NCI-H774 (cell line): ENCODE measurements at regions not wholly inside any gene's neighbourhood (a gene's known extent, or its start where the extent isn't known, plus 50 kb on each side); places are given as distances from the start of the nearest gene placed in this dataset.
"Not testable (repeated sequence)": the region's sequence is repeated elsewhere in the genome, so short reads cannot be mapped to it uniquely, and the experiment has no call there.

Experiments
- DNase-seq: peaks from one replicate; lab custom pipeline; 2025; lab: John Stamatoyannopoulos, UW

- no peak for DNase-seq
Observed at GRCh38 chr9:85204176-85204575, 534.6 kb downstream of the NTRK2 start.

GRCh38 chr9:85202596-85202995 lies 533.1 kb downstream of the NTRK2 start:
- no peak for DNase-seq

DNA sequence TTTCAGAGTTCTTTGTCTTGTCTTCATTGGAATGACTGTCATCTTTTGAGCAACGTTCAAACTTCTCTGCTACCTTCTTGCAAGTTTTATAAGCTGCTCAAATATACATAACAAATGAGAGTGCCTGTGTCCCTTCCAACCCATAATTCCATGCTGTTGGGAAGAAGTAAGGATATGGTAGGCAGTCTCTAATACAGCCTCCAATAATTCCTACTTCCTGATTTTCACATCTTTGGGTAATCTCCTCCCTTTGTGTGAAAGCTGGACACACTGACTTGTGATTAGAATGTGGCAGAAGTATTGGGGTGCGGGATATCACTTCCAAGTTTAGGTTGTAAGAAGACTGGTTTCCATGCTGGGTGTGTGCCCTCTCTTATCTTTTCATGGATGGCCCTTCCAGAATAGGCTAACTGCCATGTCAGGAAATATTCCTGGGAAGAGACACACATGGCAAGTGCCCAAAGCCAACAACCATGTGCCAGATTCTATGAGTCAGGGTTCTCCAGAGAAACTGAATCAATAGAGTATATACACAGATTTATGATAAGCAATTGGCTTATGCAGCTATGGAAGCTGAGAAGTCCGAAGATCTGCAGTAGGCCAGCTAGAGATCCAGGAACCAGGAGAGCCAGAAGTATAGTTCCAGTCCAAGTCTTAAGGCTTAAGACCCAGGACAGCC lies 531.3 kb downstream of the NTRK2 start:
- DNase-seq: no peak

GRCh38 chr9:85199866-85200495 lies 530.5 kb downstream of the NTRK2 start:
- no peak for DNase-seq

DNA sequence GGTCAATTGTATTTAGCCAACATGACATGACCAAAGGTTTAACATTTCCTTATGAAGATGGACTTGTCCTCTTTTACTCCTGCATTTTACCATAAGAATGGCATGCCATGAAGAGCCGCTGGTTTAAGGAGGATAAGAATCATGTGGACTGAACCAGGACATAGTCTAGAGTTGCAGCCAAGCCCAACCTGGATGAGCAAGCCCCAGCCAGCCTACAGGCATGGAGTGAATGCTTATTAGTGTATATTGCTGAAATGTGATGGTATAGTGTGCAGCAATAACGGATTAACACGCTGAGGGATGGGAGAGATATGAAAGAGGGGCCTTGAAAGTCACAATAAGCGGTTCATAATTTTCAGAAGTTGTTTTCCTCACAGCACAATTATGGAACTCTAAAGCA lies 523.2 kb downstream of the NTRK2 start:
- no peak for DNase-seq

- DNase-seq: no peak
Observed at GRCh38 chr9:85186218-85186585, 516.7 kb downstream of the NTRK2 start.

GRCh38 chr9:85185486-85186217 lies 516.1 kb downstream of the NTRK2 start:
- DNase-seq: no peak

- DNase-seq: no peak
Observed at GRCh38 chr9:85182383-85182782, 512.9 kb downstream of the NTRK2 start.

GRCh38 chr9:85178474-85178873 lies 508.9 kb downstream of the NTRK2 start:
- peak; percentile 8 for DNase-seq

DNA sequence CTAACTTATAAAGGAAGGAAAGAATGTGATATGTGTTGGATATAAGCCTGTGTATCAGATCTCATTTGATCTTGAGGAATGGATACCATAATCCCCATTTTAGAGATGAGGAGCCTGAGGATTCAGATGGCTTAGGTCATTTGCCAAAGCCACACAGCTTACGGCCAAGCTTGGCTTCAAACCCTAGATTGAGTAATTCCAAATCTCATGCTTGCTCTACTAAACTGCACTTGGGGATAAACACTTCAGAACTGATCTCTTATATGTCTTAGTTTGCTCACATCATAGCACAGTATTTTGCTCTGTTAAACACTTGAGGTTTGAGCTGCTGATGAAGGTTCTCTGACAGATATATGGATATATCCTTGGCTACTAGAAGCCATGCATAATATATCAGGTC lies 504.4 kb downstream of the NTRK2 start:
- DNase-seq: no peak

GRCh38 chr9:85172001-85172978 lies 502.8 kb downstream of the NTRK2 start:
- DNase-seq: no peak

GRCh38 chr9:85171163-85171562 lies 501.6 kb downstream of the NTRK2 start:
- no peak for DNase-seq

GRCh38 chr9:85168412-85168811 lies 498.9 kb downstream of the NTRK2 start:
- no peak for DNase-seq

- DNase-seq: no peak
Observed at GRCh38 chr9:85167146-85167545, 497.6 kb downstream of the NTRK2 start.

- no peak for DNase-seq
Observed at GRCh38 chr9:85163825-85164224, 494.3 kb downstream of the NTRK2 start.

- DNase-seq: no peak
Observed at GRCh38 chr9:85163415-85163814, 493.9 kb downstream of the NTRK2 start.

- no peak for DNase-seq
Observed at GRCh38 chr9:85162822-85163221, 493.3 kb downstream of the NTRK2 start.

GRCh38 chr9:85160944-85161343 lies 491.4 kb downstream of the NTRK2 start:
- DNase-seq: not testable (repeated sequence)

DNA sequence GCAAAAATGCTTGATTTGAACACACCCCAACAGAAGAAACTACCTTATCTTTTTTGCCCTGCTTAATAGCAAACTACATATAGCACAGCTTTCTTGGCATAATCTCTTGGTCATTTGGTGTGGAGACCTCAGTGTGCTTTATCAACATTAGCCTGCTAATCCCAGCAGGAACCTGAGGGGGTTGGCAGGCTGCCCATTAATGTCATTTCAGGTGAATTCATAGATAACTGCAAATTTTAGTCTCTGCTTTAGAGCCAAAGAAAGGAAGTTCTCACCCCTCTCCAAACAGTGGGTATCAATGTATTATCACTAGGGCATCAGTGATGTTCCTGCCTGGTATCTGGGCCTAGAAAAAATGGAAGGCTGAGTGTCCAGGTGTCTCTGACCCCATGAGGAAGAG lies 489.0 kb downstream of the NTRK2 start:
- no peak for DNase-seq

DNA sequence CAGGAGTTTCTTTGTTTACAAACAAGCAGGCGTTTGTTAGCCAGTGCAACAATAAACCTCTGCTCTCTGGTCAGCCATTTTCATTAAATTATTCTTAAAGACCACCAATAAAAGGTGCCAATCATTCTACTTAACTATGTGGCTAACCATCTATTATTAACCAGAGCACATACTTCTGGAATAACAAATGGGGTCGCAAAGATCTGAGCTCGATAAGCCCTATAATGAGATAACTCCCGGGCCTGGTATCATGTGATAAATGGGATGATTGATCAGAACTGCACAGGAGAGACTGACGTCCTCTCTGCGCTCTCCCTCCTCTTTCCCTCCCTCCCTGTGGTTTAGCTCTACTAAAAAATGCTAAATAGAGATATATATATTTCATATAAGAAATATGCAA lies 488.2 kb downstream of the NTRK2 start:
- DNase-seq: no peak

DNA sequence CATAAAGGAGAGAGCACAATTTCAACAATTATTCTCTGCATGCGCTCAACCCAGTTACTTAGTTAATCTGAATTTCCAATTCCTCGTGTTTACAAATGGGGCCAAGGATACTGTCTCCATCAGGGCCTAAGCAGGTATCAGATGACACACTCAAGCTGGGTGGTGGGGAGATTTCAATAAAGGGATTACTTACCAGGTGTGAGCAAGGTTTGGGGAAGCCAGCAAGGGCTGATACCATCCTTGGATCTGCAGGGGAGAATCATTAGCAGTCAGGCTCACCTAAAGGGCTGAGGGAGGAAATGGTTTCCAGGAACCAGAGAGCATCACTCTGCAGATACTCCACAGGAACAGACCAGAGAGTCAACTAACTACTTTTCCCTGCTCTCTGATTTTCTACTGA lies 487.1 kb downstream of the NTRK2 start:
- DNase-seq: no peak

GRCh38 chr9:85155352-85155751 lies 485.8 kb downstream of the NTRK2 start:
- DNase-seq: no peak
